Ectodermal cell (in vitro differentiated cells): ENCODE measurements at regions not wholly inside any gene's neighbourhood (a gene's known extent, or its start where the extent isn't known, plus 50 kb on each side); places are given as distances from the start of the nearest gene placed in this dataset.
"Not testable (repeated sequence)": the region's sequence is repeated elsewhere in the genome, so short reads cannot be mapped to it uniquely, and the experiment has no call there.

Experiments used
- H3K27ac ChIP-seq: 2 replicates; pipeline ENCODE4 v1.7.0; 2013; ENCODE audit warnings: mild to moderate bottlenecking, low read depth, low read length; ENCODE audit not compliant: insufficient read depth, poor library complexity, severe bottlenecking
- H3K27me3 ChIP-seq: 2 replicates; pipeline ENCODE4 v1.7.0; 2013; ENCODE audit warnings: mild to moderate bottlenecking, low read length; ENCODE audit not compliant: insufficient read depth, control insufficient read depth, poor library complexity, severe bottlenecking
- H3K36me3 ChIP-seq: one replicate; pipeline ENCODE4 v1.7.0; 2013; ENCODE audit warnings: low read length; ENCODE audit not compliant: control insufficient read depth, insufficient read depth
- H3K4me1 ChIP-seq: one replicate; pipeline ENCODE4 v1.7.0; 2013; ENCODE audit warnings: low read length; ENCODE audit not compliant: control insufficient read depth, insufficient read depth
- H3K4me3 ChIP-seq: 2 replicates; pipeline ENCODE4 v1.7.0; 2013; ENCODE audit warnings: low read depth, low read length, control low read depth; ENCODE audit not compliant: insufficient read depth
- H3K9me3 ChIP-seq: 2 replicates; pipeline ENCODE4 v1.7.0; 2013; ENCODE audit warnings: mild to moderate bottlenecking, low read length, moderate library complexity; ENCODE audit not compliant: control insufficient read depth
- WGBS, 2 experiments: methylation state at CpG; one replicate each; pipeline ENCODE4 v1.1.7; 2013; ENCODE audit warnings: missing lambda C conversion rate in 2 of 2; 5-methylcytosine and 5-hydroxymethylcytosine counted together

DNA sequence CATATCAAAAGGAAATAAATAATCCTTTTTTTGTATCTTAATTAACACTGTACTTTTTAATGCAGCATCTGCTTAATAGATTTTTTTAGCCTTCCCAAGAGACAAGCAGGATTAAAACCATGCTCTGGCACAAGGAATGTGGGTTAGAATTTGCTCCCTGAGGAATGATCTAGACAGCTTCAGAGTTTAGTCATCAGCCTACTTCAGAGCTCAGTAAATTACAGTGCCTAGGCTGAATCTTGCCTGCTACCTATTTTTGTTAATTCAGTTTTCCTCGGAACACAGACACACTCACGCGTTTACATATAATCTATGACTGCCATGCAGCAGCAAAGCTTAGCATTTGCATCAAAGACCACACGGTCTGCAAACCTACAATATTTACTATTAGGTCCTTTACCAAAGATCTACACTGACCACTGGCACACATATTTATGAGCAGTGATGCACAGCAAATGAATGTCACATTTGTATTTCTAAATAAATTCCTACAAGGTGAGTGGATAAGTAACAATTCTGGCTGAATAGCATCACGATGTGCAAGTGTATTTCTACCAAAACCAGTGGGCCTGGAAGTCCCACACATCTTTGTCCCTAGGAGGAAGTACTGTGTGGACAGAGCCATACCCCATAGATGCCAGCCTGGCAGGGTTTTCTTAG is 309.8 kb upstream of the TMEM132C start:
- no peaks in the 10 kb centered on the region for H3K9me3 ChIP-seq
- no peak overlapping the region for H3K27ac ChIP-seq
- no peaks in the 10 kb centered on the region for H3K4me1 ChIP-seq
- H3K27me3 ChIP-seq = no peaks in the 10 kb centered on the region
- WGBS, 2 experiments = 94 to 96% methylated on average over 5 of the region's 5 CpGs
- no peaks in the 10 kb centered on the region for H3K36me3 ChIP-seq
- H3K4me3 ChIP-seq = no peak overlapping the region

DNA sequence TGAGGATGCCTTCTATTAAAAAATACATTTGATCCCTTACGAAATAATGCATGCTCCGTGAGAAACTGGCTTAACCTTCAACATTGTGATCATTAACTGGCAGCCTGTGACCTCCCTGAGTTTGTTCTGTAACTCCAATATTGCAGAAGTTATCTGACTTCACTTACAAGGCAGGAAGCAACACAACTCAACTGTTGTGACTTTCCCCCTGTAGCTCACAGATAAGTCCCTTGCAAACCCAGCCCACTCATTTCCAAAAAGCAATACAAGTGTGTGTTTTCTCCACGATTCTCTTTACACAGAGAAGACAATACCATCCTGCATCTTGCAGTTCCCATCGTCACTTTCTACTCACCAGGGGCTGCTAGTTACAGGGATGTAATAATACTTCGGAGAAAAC is 304.7 kb upstream of the TMEM132C start:
- H3K4me1 ChIP-seq = no peaks in the 10 kb centered on the region
- no peak overlapping the region for H3K4me3 ChIP-seq
- no peaks in the 10 kb centered on the region for H3K9me3 ChIP-seq
- no peaks in the 10 kb centered on the region for H3K27me3 ChIP-seq
- H3K36me3 ChIP-seq = no peaks in the 10 kb centered on the region
- no peak overlapping the region for H3K27ac ChIP-seq
- WGBS, 2 experiments = 88 to 89% methylated on average over 5 of the region's 5 CpGs

- Histone ChIP-seq H3K9me3 (no peaks in the 10 kb centered on the region), H3K27me3 (no peaks in the 10 kb centered on the region), H3K27ac (no peak overlapping the region), H3K4me3 (no peak overlapping the region), H3K4me1 (no peaks in the 10 kb centered on the region), H3K36me3 (no peaks in the 10 kb centered on the region)
- WGBS, 2 experiments = 92 to 95% methylated on average over 2 of the region's 2 CpGs
These were observed 303.0 kb upstream of the TMEM132C start for GRCh38 chr12:127963933-127964332.

DNA sequence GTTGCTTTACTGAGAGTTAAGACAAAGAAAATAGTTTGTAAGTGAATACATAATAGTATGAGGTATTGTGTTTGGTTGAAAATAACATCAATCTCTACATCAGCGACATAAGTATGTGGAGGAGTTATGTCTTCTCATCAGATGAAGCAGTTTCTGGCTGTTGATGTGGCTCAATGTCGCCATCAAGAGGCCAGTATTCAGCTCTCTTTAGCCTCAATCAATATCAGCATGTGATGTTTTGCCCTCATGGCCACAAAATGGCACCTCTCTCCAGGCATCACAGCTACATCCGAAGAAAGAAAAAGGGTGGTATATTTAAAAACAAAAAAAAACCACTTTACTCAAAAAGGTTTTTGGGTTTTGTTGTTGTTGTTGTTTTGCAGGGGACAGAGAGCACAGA is 302.3 kb upstream of the TMEM132C start:
- Histone ChIP-seq H3K4me1 (no peaks in the 10 kb centered on the region), H3K36me3 (no peaks in the 10 kb centered on the region), H3K27ac (no peak overlapping the region), H3K9me3 (no peaks in the 10 kb centered on the region), H3K4me3 (no peak overlapping the region), H3K27me3 (no peaks in the 10 kb centered on the region)
- 74 to 77% methylated on average over 2 of the region's 3 CpGs for WGBS, 2 experiments

DNA sequence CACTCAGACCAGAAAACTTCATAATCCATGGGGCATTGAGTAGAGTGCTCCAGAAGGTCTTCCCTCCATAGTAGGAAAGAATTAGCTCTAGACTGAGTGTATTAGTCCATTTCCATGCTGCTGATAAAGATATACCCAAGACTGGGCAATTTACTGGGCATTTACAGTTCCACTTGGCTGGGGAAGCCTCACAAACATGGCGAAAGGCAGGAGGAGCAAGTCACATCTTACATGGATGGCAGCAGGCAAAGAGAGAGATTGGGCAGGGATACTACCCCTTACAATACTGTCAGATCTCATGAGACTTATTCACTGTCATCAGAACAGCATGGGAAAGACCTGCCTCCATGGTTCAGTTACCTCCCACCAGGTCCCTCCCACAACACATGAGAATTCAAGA is 300.6 kb upstream of the TMEM132C start:
- no peak overlapping the region for H3K4me3 ChIP-seq
- H3K27ac ChIP-seq = no peak overlapping the region
- no peaks in the 10 kb centered on the region for H3K27me3 ChIP-seq
- H3K36me3 ChIP-seq = no peaks in the 10 kb centered on the region
- no peaks in the 10 kb centered on the region for H3K4me1 ChIP-seq
- H3K9me3 ChIP-seq = no peaks in the 10 kb centered on the region
- WGBS, 2 experiments = 81 to 94% methylated on average over 1 of the region's 1 CpG

GRCh38 chr12:127970491-127970890 is 296.5 kb upstream of the TMEM132C start:
- no peak overlapping the region for H3K4me3 ChIP-seq
- H3K36me3 ChIP-seq = no peaks in the 10 kb centered on the region
- H3K27me3 ChIP-seq = no peaks in the 10 kb centered on the region
- H3K9me3 ChIP-seq = no peaks in the 10 kb centered on the region
- no peaks in the 10 kb centered on the region for H3K4me1 ChIP-seq
- H3K27ac ChIP-seq = no peak overlapping the region
- WGBS, 2 experiments = 70 to 83% methylated on average over 3 of the region's 4 CpGs

- Histone ChIP-seq H3K4me1 (no peaks in the 10 kb centered on the region), H3K27me3 (no peaks in the 10 kb centered on the region), H3K36me3 (no peaks in the 10 kb centered on the region), H3K9me3 (no peaks in the 10 kb centered on the region), H3K4me3 (no peak overlapping the region), H3K27ac (no peak overlapping the region)
- 63 to 71% methylated on average over 4 of the region's 4 CpGs for WGBS, 2 experiments
These were observed 286.4 kb upstream of the TMEM132C start for GRCh38 chr12:127980585-127980984.

DNA sequence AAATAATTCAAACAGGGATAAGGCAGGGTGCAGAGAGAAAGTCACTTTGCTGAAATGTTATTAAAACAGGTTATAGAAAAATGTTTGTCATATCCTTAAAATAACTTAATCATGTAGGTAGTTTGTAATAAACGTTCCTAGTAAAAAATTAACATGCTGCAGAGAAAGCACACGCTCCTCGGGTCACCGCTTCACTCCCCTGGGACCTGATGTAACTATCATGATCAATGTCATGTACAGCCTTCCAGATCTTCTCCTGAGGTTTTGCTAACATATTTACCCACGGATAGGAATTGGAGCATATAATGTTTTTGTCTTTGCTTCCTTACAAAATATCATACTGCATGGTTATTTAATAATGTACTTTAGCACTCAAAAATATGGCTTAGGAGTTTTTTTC is 285.1 kb upstream of the TMEM132C start:
- no peaks in the 10 kb centered on the region for H3K9me3 ChIP-seq
- H3K36me3 ChIP-seq = no peaks in the 10 kb centered on the region
- H3K4me1 ChIP-seq = no peaks in the 10 kb centered on the region
- H3K27me3 ChIP-seq = no peaks in the 10 kb centered on the region
- no peak overlapping the region for H3K27ac ChIP-seq
- WGBS, 2 experiments = 91 to 97% methylated on average over 4 to 5 of the region's 5 CpGs
- H3K4me3 ChIP-seq = no peak overlapping the region

DNA sequence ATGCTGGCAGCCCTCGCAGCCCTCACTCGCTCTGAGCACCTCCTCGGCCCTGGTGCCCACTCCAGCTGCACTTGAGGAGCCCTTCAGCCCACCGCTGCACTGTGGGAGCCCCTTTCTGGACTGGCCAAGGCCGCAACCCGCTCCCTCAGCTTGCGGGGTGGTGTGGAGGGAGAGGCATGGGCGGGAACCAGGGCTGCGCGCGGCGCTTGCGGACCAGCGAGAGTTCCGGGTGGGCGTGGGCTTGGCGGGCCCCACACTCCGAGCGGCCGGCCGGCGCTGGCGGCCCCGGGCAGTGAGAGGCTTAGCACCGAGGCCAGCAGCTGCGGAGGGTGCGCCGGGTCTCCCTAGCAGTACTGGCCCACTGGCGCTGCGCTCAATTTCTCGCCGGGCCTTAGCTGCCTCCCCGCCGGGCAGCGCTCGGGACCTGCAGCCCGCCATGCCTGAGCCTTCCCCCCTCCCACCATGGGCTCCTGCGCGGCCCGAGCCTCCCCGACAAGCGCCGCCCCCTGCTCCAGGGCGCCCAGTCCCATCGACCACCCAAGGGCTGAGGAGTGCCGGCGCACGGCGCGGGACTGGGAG is 283.7 kb upstream of the TMEM132C start:
- not testable (repeated sequence) for H3K27me3 ChIP-seq, H3K4me3 ChIP-seq, H3K36me3 ChIP-seq, H3K27ac ChIP-seq, H3K9me3 ChIP-seq, H3K4me1 ChIP-seq
- 97 to 98% methylated on average over 50 of the region's 50 CpGs for WGBS, 2 experiments

DNA sequence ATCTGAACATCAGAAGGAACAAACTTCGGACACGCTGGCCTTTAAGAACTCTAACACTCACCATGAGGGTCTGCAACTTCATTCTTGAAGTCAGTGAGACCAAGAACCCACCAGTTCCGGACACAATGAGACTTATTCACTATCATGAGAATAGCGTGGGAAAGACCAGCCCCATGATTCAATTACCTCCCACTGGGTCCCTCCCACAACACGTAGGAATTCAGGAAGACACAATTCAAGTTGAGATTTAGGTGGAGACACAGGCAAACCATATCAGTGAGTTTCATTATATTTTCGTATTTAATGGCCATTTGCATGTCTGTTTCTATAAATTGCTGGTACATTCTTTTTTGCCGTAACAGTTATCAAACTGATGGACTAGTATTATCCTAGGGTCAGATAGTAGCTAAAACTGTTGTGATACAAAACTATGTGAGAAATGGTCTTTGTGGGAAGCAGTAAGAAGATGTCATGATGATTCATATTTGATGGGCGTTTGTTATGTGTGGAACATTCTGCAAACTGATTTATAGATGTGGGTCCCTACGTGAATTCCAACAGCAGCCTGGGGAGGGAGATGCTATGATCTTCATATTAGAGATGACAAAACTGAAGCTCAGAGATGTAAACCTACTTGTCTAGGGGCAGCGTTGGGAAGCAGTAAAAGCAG is 282.4 kb upstream of the TMEM132C start:
- Histone ChIP-seq H3K9me3 (no peaks in the 10 kb centered on the region), H3K27ac (no peak overlapping the region), H3K4me1 (no peaks in the 10 kb centered on the region), H3K36me3 (no peaks in the 10 kb centered on the region), H3K4me3 (no peak overlapping the region), H3K27me3 (no peaks in the 10 kb centered on the region)
- WGBS, 2 experiments = 85 to 90% methylated on average over 10 of the region's 10 CpGs
